Osteoblast (primary cell): ENCODE measurements at regions not wholly inside any gene's neighbourhood (a gene's known extent, or its start where the extent isn't known, plus 50 kb on each side); places are given as distances from the start of the nearest gene placed in this dataset.
A peak's percentile ranks its signal among the peaks of the same experiment; 100 is the strongest.

Source experiments
- DNase-seq: peaks from one replicate; pipeline ENCODE4 v3.0.0; 2011; ENCODE audit warnings: low spot score, mixed read lengths; ENCODE audit not compliant: insufficient read length; ENCODE audit errors: missing footprints
- H2AFZ ChIP-seq: 2 replicates; pipeline ENCODE4 v1.6.0; 2011; ENCODE audit warnings: mild to moderate bottlenecking, low read length
- H3K27ac ChIP-seq: 2 replicates; pipeline ENCODE4 v1.5.1; 2011; ENCODE audit warnings: mild to moderate bottlenecking, low read depth, low read length, moderate library complexity
- H3K27me3 ChIP-seq: 2 replicates; pipeline ENCODE4 v1.6.0; 2012; ENCODE audit warnings: mild to moderate bottlenecking, control low read depth, inconsistent platforms, low read length, moderate library complexity; ENCODE audit not compliant: insufficient read depth
- H3K36me3 ChIP-seq: 2 replicates; pipeline ENCODE4 v1.5.1; 2011; ENCODE audit warnings: mild to moderate bottlenecking, low read length, control low read depth, moderate library complexity; ENCODE audit not compliant: insufficient read depth
- H3K4me1 ChIP-seq: 2 replicates; pipeline ENCODE4 v1.5.1; 2011; ENCODE audit warnings: mild to moderate bottlenecking, low read length, control low read depth, moderate library complexity; ENCODE audit not compliant: insufficient read depth
- H3K4me2 ChIP-seq: 2 replicates; pipeline ENCODE4 v1.6.0; 2011; ENCODE audit warnings: mild to moderate bottlenecking, low read length; ENCODE audit not compliant: insufficient read depth
- H3K4me3 ChIP-seq: fragments of 200-600 bp; sonication (generic); 3 replicates; pipeline ENCODE4 v1.5.1; 2012; ENCODE audit warnings: mild to moderate bottlenecking, low read length, inconsistent platforms; ENCODE audit not compliant: insufficient read depth
- H3K79me2 ChIP-seq: 2 replicates; pipeline ENCODE4 v1.6.0; 2012; ENCODE audit warnings: mild to moderate bottlenecking, low read length, control low read depth, inconsistent platforms; ENCODE audit not compliant: insufficient read depth
- H3K9me3 ChIP-seq: 2 replicates; pipeline ENCODE4 v1.5.1; 2011; ENCODE audit warnings: low read depth, low read length, control low read depth
- H4K20me1 ChIP-seq: 2 replicates; pipeline ENCODE4 v1.6.0; 2012; ENCODE audit warnings: mild to moderate bottlenecking, low read length, control low read depth; ENCODE audit not compliant: insufficient read depth
- CTCF ChIP-seq: IDR thresholded peaks from 2 replicates; pipeline ENCODE4 v1.5.1; 2011; ENCODE audit warnings: mild to moderate bottlenecking, low read depth, low read length, moderate library complexity; ENCODE audit errors: extremely low read depth

- Histone ChIP-seq H3K27ac (no peak overlapping the region), H2AFZ (no peak overlapping the region), H3K4me1 (no peaks in the 10 kb centered on the region), H3K4me3 (no peak overlapping the region), H3K4me2 (no peak overlapping the region), H4K20me1 (no peaks in the 10 kb centered on the region), H3K79me2 (no peaks in the 10 kb centered on the region), H3K9me3 (no peaks in the 10 kb centered on the region), H3K36me3 (no peaks in the 10 kb centered on the region), H3K27me3 (no peaks in the 10 kb centered on the region)
- TF ChIP-seq CTCF: no peak
- no peak for DNase-seq
Measured at GRCh38 chr4:123168812-123169211, 227.8 kb upstream of the SPRY1 start.

GRCh38 chr4:123170843-123171242, 225.8 kb upstream of the SPRY1 start:
- Histone ChIP-seq H3K9me3 (no peaks in the 10 kb centered on the region), H3K27me3 (no peaks in the 10 kb centered on the region), H3K4me2 (no peak overlapping the region), H4K20me1 (no peaks in the 10 kb centered on the region), H2AFZ (no peak overlapping the region), H3K27ac (no peak overlapping the region), H3K4me1 (no peaks in the 10 kb centered on the region), H3K36me3 (no peaks in the 10 kb centered on the region), H3K79me2 (no peaks in the 10 kb centered on the region), H3K4me3 (no peak overlapping the region)
- DNase-seq: peak; percentile 18
- no peak for TF ChIP-seq CTCF

- Histone ChIP-seq H3K4me3 (no peak overlapping the region), H3K4me2 (no peak overlapping the region), H3K27me3 (no peaks in the 10 kb centered on the region), H4K20me1 (no peaks in the 10 kb centered on the region), H3K27ac (no peak overlapping the region), H3K4me1 (no peaks in the 10 kb centered on the region), H3K79me2 (no peaks in the 10 kb centered on the region), H2AFZ (no peak overlapping the region), H3K9me3 (no peaks in the 10 kb centered on the region), H3K36me3 (no peaks in the 10 kb centered on the region)
- no peak for TF ChIP-seq CTCF
- DNase-seq: no peak
Measured at GRCh38 chr4:123176605-123177004, 220.0 kb upstream of the SPRY1 start.

GRCh38 chr4:123182289-123182688, 214.3 kb upstream of the SPRY1 start:
- Histone ChIP-seq H2AFZ (no peak overlapping the region), H4K20me1 (no peaks in the 10 kb centered on the region), H3K4me1 (no peaks in the 10 kb centered on the region), H3K4me3 (no peak overlapping the region), H3K9me3 (no peaks in the 10 kb centered on the region), H3K27me3 (no peaks in the 10 kb centered on the region), H3K36me3 (no peaks in the 10 kb centered on the region), H3K4me2 (no peak overlapping the region), H3K79me2 (no peaks in the 10 kb centered on the region), H3K27ac (no peak overlapping the region)
- TF ChIP-seq CTCF: no peak
- no peak for DNase-seq
